Peyer's patch (tissue), 4 donors: ENCODE measurements at regions not wholly inside any gene's neighbourhood (a gene's known extent, or its start where the extent isn't known, plus 50 kb on each side); places are given as distances from the start of the nearest gene placed in this dataset.

Experiments used
- CTCF ChIP-seq, 6 experiments: fragments of 450-650 bp in 4 of 6; fragments of 200-600 bp in 2 of 6; sonication (generic) in 1 of 6; IDR thresholded peaks; one replicate each; pipeline ENCODE4 v1.5.1; 2017 to 2019; ENCODE audit warnings: antibody characterized with exemption in 6 of 6, mild to moderate bottlenecking in 3 of 6, moderate library complexity in 1 of 6
- POLR2A ChIP-seq, 2 donors: fragments of 450-650 bp; IDR thresholded peaks; one replicate each; pipeline ENCODE4 v1.5.1; 2017; ENCODE audit warnings: antibody characterized with exemption in 2 of 2, mild to moderate bottlenecking in 2 of 2, moderate library complexity in 2 of 2

GRCh38 chr15:58260205-58260724 is 122.1 kb downstream of the AQP9 start:
- TF ChIP-seq CTCF (IDR thresholded peaks at IDR 0.05): no peak
- no peak for TF ChIP-seq POLR2A (IDR thresholded peaks at IDR 0.05)
